Left renal cortex interstitium (tissue), 4 donors: ENCODE measurements at regions not wholly inside any gene's neighbourhood (a gene's known extent, or its start where the extent isn't known, plus 50 kb on each side); places are given as distances from the start of the nearest gene placed in this dataset.
"Not testable (repeated sequence)": the region's sequence is repeated elsewhere in the genome, so short reads cannot be mapped to it uniquely, and the experiment has no call there.

Source experiments
- DNase-seq, 4 donors: peaks; one replicate each; pipeline ENCODE4 v3.0.0-alpha.2; 2013; ENCODE audit warnings: low read depth in 4 of 4, low spot score in 2 of 4, missing footprints in 1 of 4

- DNase-seq, result not testable (repeated sequence)
Measured at GRCh38 chr1:144031550-144031949, 59.8 kb upstream of the FAM72C start.

DNA sequence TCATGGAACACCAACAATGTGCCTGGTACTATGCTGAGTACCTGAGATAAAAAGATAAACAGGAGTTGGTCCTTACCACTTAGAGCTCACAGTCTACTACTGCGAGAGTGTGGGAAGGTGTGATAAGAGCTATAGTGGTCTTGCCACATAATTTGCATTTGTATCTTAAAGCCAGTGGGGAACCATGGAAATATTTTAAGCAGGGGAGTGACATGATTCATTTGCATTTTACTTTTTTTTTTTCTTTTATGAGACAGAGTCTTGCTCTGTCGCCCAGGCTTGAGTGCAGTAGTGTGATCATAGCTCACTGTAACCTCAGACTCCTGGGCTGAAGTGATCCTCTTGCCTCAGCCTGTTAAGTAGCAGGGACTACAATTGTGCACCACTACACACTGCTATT lies 54.2 kb upstream of the FAM72C start:
- DNase-seq, result not testable (repeated sequence)

GRCh38 chr1:144021690-144022384 lies 50.1 kb upstream of the FAM72C start:
- not testable (repeated sequence) for DNase-seq
